Immature natural killer cell (primary cell): ENCODE measurements at regions not wholly inside any gene's neighbourhood (a gene's known extent, or its start where the extent isn't known, plus 50 kb on each side); places are given as distances from the start of the nearest gene placed in this dataset.
"Not testable (repeated sequence)": the region's sequence is repeated elsewhere in the genome, so short reads cannot be mapped to it uniquely, and the experiment has no call there.

Experiments used
- DNase-seq, 3 donors: peaks; one replicate each; pipeline ENCODE4 v3.0.0; 2022; ENCODE audit warnings: mixed read lengths in 1 of 3
- H3K27ac Mint-ChIP-seq, 6 donors: one replicate each; pipeline ENCODE4 v1.8.0; 2020; ENCODE audit warnings: mixed read lengths in 6 of 6, mild to moderate bottlenecking in 5 of 6, inconsistent platforms in 4 of 6, moderate library complexity in 3 of 6
- H3K27me3 Mint-ChIP-seq, 3 donors: one replicate each; pipeline ENCODE4 v1.8.0; 2020 to 2021; ENCODE audit warnings: low read depth in 3 of 3, mild to moderate bottlenecking in 3 of 3, mixed read lengths in 3 of 3, moderate library complexity in 3 of 3, inconsistent platforms in 1 of 3
- H3K36me3 Mint-ChIP-seq, 3 donors: one replicate each; pipeline ENCODE4 v1.8.0; 2020; ENCODE audit warnings: mixed read lengths in 3 of 3, inconsistent platforms in 2 of 3, mild to moderate bottlenecking in 2 of 3
- H3K4me1 Mint-ChIP-seq, 2 donors: one replicate each; pipeline ENCODE4 v1.8.0; 2020; ENCODE audit warnings: inconsistent platforms in 2 of 2, mild to moderate bottlenecking in 2 of 2, mixed read lengths in 2 of 2, moderate library complexity in 1 of 2
- H3K4me3 Mint-ChIP-seq, 5 donors: one replicate each; pipeline ENCODE4 v1.8.0; 2020; ENCODE audit warnings: mild to moderate bottlenecking in 5 of 5, mixed read lengths in 5 of 5, inconsistent platforms in 3 of 5, moderate library complexity in 3 of 5
- H3K9me3 Mint-ChIP-seq, 6 donors: one replicate each; pipeline ENCODE4 v1.8.0; 2020; ENCODE audit warnings: mild to moderate bottlenecking in 6 of 6, mixed read lengths in 6 of 6, inconsistent platforms in 4 of 6, moderate library complexity in 3 of 6

DNA sequence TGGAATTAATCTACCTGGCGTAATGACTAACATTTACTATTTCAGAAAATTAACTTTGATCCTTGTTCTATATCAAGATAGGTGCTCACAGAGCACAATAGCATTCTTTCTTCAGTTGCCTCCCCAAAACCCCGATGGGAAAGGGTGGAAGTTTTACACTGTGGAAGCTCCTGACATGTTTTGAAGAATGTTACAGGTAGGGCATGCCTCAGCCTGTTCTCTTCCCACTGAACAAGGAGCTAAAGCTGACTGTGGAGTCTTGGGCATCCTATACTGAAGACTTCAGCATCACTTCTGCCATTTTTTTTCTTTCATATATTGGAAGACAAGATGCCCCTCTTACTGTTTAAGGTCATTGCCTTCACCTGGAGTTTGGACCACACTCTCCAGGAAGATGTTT is 211.2 kb downstream of the SPP2 start:
- no peaks in the 10 kb centered on the region for H3K9me3 Mint-ChIP-seq
- H3K36me3 Mint-ChIP-seq, result peaks cover 0 to 3% (median 0%) of the 10 kb centered on the region in 3 donors
- no peak overlapping the region for H3K27ac Mint-ChIP-seq
- no peak overlapping the region for H3K4me3 Mint-ChIP-seq
- H3K27me3 Mint-ChIP-seq, result peaks cover 0 to 3% (median 2%) of the 10 kb centered on the region in 3 donors
- peaks cover 7 to 12% of the 10 kb centered on the region in 2 donors for H3K4me1 Mint-ChIP-seq
- no peak for DNase-seq

DNA sequence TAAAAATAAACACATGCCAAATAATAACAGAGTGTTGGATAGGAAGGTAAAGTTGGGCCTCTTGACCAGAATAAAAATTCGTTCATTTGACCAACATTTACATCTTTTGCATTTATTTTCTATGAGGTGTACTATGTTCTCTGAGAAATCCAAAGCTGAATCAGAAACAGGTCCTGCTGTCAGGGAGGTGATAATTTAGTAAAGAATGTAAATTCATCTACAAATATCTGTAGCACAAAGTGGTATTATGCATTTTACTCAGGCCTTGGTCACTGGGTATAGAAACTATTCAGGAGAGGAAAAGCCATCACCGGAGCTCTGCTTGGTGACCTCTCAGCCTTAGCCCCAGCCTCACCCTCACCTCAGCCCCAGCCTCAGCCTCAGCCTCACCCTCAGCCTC is 208.9 kb downstream of the SPP2 start:
- DNase-seq, result no peak
- H3K4me1 Mint-ChIP-seq, result peaks cover 7 to 13% of the 10 kb centered on the region in 2 donors
- H3K4me3 Mint-ChIP-seq, result no peak overlapping the region
- H3K27me3 Mint-ChIP-seq, result peaks cover 2 to 3% (median 2%) of the 10 kb centered on the region in 3 donors
- H3K27ac Mint-ChIP-seq, result peak overlapping the region in 5 of 6 donors; percentile 46 to 85 (median 59)
- no peaks in the 10 kb centered on the region for H3K9me3 Mint-ChIP-seq
- peaks cover 0 to 3% (median 0%) of the 10 kb centered on the region in 3 donors for H3K36me3 Mint-ChIP-seq

DNA sequence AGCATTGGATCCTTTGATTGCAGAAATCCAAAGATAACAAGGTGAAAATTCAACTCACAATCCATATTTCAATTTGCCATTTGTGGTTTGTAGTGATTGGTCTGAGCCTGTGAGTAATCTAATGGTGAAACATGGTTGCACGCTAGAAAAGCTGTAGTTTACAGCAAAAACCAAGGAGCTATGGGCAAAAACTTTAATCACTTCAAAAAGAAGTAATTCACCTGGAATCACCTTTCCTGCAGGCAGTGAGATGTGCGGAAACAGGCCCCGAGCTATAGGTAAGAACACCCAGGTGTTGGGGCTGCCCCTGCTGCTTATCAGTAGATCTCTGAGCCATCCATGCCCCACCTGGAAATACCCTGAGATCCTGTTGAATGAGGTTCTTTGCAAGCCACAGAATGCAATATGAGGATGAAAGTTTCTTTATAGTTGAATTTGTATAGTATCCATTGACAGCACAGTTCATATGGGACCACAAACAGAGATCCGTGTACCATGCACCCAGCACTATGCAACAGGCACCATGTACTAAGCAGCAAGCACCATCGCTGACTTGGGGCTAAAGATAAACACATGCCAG is 208.2 kb downstream of the SPP2 start:
- H3K4me1 Mint-ChIP-seq, result peaks cover 7 to 13% of the 10 kb centered on the region in 2 donors
- H3K36me3 Mint-ChIP-seq, result peaks cover 0 to 3% (median 0%) of the 10 kb centered on the region in 3 donors
- H3K4me3 Mint-ChIP-seq, result no peak overlapping the region
- peak overlapping the region in 1 of 6 donors; percentile 3 for H3K27ac Mint-ChIP-seq
- H3K27me3 Mint-ChIP-seq, result peaks cover 2 to 3% (median 2%) of the 10 kb centered on the region in 3 donors
- DNase-seq, result no peak
- H3K9me3 Mint-ChIP-seq, result no peaks in the 10 kb centered on the region

DNA sequence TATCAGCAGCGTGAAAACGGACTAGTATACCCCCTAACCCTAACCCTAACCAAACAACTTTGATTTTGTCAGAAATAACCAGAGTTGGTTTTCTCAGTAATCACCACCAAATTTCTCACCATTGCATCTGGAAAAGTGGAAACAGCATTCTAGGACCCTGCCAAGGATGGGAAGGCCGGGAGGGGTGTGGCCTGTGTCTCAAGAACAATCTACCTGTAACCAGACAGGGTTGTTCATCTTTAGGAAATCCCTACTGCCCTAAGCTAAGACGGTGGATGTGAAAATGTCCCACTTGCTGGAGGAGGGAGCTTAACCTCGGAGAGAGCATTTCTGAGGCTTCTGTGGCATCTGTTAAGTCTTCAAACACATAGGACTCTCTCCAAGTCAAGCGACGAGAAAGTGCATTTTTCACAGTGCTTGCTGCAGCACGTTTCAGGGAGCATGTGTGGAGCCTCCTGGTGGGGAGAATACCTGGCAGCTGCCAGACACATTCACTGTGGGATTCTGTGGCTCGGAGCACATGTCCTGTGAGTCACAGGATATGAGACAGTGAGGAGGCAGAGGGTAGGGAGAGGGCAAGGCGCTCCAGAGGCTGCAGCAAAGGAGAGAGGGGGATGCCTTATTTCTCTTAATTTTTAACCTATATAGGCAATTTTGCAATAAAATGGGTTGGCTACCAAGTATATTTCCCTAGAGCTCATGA is 207.5 kb downstream of the SPP2 start:
- Mint-ChIP-seq H3K27me3 (peaks cover 2 to 3% (median 2%) of the 10 kb centered on the region in 3 donors), H3K4me3 (no peak overlapping the region), H3K36me3 (peaks cover 0 to 3% (median 0%) of the 10 kb centered on the region in 3 donors), H3K4me1 (peaks cover 7 to 13% of the 10 kb centered on the region in 2 donors), H3K27ac (peak overlapping the region in 1 of 6 donors; percentile 3), H3K9me3 (no peaks in the 10 kb centered on the region)
- no peak for DNase-seq

DNA sequence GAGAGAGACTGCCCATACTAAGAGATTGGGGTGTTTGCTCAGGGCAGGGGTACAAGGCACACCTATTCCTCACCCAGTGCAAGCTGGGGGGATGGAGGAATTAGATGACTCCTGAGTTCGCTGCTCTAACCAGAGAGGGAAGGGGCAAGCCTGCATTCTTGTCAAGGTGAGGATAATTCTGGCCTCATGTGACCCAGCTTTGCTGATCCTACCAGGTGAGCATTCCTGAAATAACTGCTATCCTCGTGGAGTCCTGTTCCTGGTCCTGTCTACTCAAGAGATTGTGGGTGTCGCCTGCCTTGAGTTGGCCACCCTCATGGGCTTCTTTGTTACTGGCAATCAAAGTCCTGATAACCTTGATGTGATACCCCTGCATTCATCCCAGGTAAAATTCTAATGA is 206.0 kb downstream of the SPP2 start:
- peaks cover 7 to 13% of the 10 kb centered on the region in 2 donors for H3K4me1 Mint-ChIP-seq
- DNase-seq, result no peak
- H3K27me3 Mint-ChIP-seq, result peaks cover 2 to 6% (median 5%) of the 10 kb centered on the region in 3 donors
- no peaks in the 10 kb centered on the region for H3K9me3 Mint-ChIP-seq
- H3K4me3 Mint-ChIP-seq, result no peak overlapping the region
- no peaks in the 10 kb centered on the region for H3K36me3 Mint-ChIP-seq
- H3K27ac Mint-ChIP-seq, result no peak overlapping the region

DNA sequence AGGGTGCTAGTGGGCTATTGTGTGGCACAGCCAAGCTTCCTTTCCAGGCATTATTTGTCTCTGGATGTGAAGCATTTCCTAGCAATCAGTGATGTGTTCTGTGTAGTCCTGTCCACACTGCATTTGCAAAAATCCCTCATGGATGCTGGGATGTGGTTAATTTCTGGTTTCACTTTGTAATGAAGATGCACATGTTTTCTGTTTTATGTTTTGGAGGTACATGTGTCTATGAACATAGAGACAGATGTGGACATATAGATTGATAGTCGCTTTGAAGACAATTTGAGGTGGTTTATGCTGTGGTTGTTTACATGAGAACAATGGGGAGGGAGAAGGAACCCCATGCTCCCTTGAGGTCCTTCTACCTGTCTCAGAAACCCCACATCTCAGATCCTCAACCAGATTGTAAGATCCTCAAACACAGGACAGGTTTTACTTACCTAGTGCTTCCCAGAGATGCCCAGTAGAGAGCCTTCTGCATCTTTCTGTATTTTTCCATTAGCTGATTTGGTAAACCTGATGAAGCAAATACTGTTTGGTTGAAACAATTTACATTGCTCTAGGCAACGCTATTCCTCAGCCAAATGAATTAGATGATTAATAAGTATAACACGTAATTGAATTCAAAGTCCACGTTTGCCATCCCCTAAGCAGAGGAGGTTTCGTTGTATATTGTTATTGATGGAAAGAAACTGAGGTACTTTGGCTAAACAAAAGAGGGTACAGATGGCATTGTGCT is 204.4 kb downstream of the SPP2 start:
- peaks cover 2 to 5% (median 3%) of the 10 kb centered on the region in 3 donors for H3K27me3 Mint-ChIP-seq
- H3K9me3 Mint-ChIP-seq, result no peaks in the 10 kb centered on the region
- no peak overlapping the region for H3K4me3 Mint-ChIP-seq
- no peak for DNase-seq
- H3K4me1 Mint-ChIP-seq, result peaks cover 7 to 10% of the 10 kb centered on the region in 2 donors
- H3K36me3 Mint-ChIP-seq, result no peaks in the 10 kb centered on the region
- H3K27ac Mint-ChIP-seq, result peak overlapping the region in 2 of 6 donors; percentile 37 to 49

DNA sequence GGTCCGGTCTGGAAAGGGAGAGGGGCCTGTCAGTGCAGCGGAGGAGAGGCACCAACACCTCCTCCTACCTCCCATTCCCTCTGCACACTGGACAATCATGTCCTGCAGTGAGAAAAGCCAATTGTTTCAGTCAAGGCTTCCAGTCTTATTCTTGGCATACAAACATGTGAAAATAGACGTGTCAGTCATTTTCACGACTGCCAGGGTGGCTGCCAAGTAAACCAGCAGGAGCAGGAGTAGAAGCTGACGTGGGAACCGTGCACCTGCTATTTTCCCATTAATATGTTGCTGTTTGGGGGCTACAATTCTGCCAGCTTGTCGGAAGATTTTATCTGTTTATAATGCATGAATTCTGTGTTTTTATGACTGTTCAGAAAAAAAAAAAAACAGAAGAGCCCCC is 202.3 kb downstream of the SPP2 start:
- Mint-ChIP-seq H3K4me1 (peaks cover 0 to 3% of the 10 kb centered on the region in 2 donors), H3K36me3 (no peaks in the 10 kb centered on the region), H3K9me3 (no peaks in the 10 kb centered on the region), H3K4me3 (no peak overlapping the region), H3K27me3 (peaks cover 2 to 3% (median 3%) of the 10 kb centered on the region in 3 donors), H3K27ac (peak overlapping the region in 1 of 6 donors; percentile 25)
- DNase-seq, result no peak

DNA sequence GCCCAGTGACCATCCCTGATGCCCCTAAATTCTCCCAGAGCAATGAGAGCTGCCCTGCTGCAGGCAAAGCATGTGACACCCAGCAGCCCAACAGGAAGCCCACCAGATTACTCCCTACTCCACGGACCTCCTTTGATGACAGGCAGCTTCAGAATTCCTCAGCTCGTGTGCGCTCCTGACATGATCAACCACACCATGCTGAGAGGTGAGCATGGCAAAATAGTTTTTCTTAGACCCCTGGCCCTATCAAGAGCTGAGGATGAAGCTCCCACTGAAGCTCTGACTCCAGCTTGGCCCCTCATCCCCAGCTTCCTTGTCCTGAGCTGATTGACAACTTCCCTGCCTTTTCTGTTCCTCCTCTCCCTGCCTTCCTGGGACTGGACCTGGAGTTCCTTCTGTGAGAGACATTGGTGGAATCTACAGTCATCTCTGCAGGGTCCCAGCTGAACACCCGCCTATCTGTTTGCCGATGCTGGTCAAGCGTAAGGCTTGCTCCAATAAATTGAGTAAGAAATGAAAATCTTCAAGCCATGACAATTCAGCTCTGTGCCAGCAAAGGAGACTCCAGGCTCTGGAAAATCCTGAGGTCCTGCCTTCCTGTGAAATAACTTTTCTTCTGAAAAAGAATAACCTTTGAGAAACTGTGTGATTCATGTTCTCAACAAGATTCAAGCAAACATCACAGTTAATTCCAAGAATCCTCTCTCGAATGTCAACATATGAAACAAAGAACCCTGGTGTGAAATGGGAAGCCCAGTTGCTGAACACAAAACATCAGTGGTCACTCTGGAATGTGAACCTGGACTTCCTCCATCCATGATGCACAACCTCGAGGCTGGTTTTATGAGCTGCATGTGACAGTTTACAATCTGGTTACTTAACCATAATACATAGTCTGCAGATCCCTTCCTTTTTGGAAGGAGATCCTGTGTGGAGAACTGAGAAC is 201.1 kb downstream of the SPP2 start:
- Mint-ChIP-seq H3K4me3 (no peak overlapping the region), H3K36me3 (no peaks in the 10 kb centered on the region), H3K9me3 (no peaks in the 10 kb centered on the region), H3K27me3 (peaks cover 2 to 3% (median 3%) of the 10 kb centered on the region in 3 donors), H3K27ac (peak overlapping the region in 1 of 6 donors; percentile 25), H3K4me1 (peaks cover 0 to 3% of the 10 kb centered on the region in 2 donors)
- no peak for DNase-seq

DNA sequence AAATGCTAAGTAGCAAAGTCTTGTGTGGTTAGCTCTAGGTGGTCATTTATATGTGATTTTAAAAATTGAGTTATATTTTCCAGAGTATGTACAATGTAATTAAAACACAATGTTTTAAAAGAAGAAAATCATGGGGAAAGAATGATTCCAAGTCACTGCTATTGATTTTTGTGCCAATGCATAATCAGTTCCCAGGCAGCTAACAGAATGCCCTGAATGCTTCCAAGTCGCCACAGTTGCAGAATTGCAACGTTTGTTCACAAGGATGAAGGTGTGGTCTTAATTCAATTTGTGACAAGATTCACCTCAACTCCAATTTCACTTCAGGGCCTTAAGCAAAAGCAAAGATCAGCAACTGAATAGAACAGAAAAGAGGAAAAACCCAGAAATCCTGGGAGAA is 200.4 kb downstream of the SPP2 start:
- peaks cover 2 to 3% (median 3%) of the 10 kb centered on the region in 3 donors for H3K27me3 Mint-ChIP-seq
- no peaks in the 10 kb centered on the region for H3K36me3 Mint-ChIP-seq
- no peaks in the 10 kb centered on the region for H3K9me3 Mint-ChIP-seq
- DNase-seq, result no peak
- H3K27ac Mint-ChIP-seq, result no peak overlapping the region
- peaks cover 0 to 3% of the 10 kb centered on the region in 2 donors for H3K4me1 Mint-ChIP-seq
- H3K4me3 Mint-ChIP-seq, result no peak overlapping the region

DNA sequence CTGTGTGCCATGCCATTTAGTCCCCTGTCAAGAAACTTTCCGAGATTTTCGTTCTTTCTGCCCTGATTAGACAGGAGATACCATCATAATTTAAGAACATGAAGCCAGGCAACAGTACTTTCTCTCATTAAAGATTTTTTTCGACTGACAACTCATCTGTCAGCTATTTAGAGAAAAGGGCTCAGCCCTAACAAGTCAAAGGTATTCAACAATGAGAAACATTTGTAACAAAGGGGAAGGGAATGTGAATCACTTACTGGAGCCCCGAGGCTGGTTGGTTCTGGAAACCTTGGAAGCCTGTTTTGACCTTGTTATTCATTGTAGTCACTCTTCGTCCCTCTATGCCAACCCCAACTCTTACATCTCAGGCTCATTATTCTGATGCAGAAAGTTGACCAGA is 199.4 kb downstream of the SPP2 start:
- Mint-ChIP-seq H3K27me3 (peaks cover 2 to 3% (median 3%) of the 10 kb centered on the region in 3 donors), H3K9me3 (no peaks in the 10 kb centered on the region), H3K36me3 (no peaks in the 10 kb centered on the region), H3K4me3 (no peak overlapping the region), H3K4me1 (peaks cover 2 to 4% of the 10 kb centered on the region in 2 donors), H3K27ac (peak overlapping the region in 1 of 6 donors; percentile 6)
- no peak for DNase-seq

DNA sequence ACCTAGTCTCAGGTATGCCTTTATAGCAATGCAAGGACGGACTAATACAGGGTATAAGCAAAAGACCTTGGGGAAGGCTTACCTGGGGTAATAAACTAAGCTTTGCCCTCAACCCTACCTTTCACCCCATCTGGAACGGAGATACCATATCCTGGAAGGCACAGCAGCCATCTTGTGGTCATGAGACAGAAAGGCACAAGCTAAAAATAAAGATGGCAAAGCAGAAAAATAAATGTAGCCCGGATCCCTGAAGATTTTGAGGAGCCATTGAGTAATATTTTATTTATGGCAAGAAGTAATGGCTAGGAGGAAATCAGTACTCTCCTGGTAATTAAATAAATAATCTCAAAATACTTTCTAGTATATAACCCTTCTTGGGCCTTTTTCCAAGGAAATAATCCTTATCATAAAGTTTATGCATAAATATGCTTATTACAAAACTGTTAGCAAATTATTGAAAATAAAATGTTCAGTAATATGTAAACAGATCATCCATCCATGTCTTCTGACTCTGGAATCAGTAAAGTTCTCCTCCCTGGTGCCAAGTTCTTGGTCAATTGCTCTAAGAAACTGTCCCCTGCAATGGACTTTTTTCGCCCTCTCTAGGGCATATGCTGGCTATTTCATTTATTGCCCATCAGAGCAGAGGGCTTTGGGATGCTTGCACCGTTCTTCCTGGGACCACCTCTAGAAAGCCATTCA is 198.7 kb downstream of the SPP2 start:
- no peaks in the 10 kb centered on the region for H3K36me3 Mint-ChIP-seq
- H3K4me3 Mint-ChIP-seq, result no peak overlapping the region
- peaks cover 8 to 10% of the 10 kb centered on the region in 2 donors for H3K4me1 Mint-ChIP-seq
- DNase-seq, result no peak
- peaks cover 0 to 3% (median 3%) of the 10 kb centered on the region in 3 donors for H3K27me3 Mint-ChIP-seq
- H3K27ac Mint-ChIP-seq, result peak overlapping the region in 2 of 6 donors; percentile 4 to 6
- no peaks in the 10 kb centered on the region for H3K9me3 Mint-ChIP-seq

DNA sequence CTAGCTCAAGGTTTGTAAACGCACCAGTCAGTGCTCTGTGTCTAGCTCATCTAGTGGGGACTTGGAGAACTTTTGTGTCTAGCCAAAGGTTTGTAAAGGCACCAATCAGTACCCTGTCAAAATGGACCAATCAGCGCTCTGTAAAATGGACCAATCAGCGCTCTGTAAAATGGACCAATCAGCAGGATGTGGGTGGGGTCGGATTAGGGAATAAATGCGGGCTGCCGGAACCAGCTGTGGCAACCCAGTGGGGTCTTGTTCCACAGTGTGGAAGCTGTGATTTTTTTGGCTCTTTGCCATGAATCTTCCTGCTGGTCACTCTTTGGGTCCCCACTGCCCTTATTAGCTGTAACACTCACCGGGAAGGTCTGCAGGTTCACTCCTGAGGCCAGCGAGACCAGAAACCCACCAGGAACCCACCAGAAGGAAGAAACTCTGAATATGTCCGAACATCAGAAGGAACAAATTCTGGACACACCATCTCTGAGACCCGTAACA is 197.8 kb downstream of the SPP2 start:
- peaks cover 14 to 20% of the 10 kb centered on the region in 2 donors for H3K4me1 Mint-ChIP-seq
- H3K9me3 Mint-ChIP-seq, H3K36me3 Mint-ChIP-seq, DNase-seq, H3K27ac Mint-ChIP-seq, H3K4me3 Mint-ChIP-seq, H3K27me3 Mint-ChIP-seq: not testable (repeated sequence)
